HG02981 (cell line): ENCODE measurements at regions not wholly inside any gene's neighbourhood (a gene's known extent, or its start where the extent isn't known, plus 50 kb on each side); places are given as distances from the start of the nearest gene placed in this dataset.

Source experiments
- ATAC-seq: cut with Tn5 transposase; IDR thresholded peaks from one replicate; pipeline ENCODE4 v1.9.1; 2021; ENCODE audit warnings: mild to moderate bottlenecking, moderate library complexity; ENCODE audit not compliant: unreplicated experiment

DNA sequence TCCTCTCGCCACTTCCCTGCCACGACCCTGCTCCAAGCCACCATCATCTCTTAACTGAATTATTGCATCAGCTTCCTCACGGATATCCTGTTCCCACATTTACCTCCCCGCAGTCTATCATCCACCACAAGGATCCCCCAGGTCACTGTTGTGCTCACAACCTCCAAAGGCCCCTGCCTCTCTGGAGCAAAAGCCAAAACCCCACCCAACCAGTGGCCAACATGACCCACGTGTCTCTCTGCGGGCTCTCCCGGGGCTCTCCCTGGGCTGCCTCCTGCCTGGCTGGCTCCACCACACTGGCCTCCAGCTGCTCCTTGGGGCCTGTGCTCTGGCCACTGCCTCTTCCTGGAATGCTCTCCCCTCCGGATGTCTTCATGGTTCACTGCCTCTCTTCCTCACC, 809.3 kb downstream of the UQCRFS1 start:
- no peak for ATAC-seq

DNA sequence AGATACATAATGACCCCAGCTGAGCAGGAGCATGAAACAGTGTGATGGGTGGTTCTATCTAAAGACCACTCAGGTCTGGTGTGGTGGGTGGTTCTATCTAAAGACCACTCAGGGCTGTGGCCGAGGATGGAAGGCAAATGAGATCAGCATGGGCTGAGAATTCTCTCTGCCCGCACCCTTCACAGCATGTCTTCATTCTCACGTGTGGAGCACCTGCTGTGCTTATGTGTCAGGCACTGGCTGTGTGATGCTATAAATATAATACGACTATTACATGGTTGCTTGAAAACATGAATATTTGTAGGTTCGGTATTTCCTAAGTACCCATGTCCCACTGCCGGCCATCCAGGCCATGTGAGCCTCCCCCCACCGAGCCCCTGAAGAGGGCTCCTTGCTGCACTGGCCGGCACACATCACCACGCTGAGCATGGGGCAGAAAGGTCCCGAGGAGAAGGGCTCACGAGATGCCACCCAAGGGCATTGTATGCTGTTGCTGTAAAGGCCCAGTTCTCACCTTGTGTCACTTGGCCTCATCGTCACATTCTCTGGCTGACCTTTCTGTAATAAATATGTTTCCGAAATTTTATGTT, 810.2 kb downstream of the UQCRFS1 start:
- ATAC-seq, result no peak

DNA sequence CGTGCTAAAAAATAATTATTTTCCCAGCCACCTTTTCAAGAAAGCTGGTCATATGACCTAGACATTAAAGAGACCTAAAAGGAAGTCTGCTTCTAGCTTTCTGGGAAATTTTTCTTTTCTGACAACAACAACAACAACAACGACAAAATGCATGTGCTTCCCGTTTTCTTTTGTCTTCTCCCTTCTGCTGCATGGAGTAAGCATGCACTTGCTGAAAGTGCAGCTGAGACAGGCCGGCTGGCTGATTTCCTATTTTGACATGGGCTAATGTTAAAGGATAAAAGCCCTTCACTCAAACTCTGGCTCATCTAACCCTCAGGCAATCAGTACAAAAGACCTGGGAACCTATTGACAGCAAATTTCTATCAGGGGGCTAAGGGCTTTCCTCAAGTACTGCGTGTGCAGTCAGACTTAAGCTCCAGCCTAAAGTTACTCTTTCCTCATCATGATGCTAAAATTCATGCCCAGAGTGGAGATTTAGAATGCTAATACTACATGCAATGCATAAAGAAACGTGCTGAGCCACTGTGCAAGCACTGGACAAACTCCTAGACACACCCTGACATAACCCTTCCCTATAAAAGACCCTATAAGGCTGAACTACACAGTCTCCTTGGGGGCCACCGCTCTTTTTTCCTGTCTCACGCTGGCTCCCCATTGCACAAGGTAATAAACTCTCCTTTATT, 811.1 kb downstream of the UQCRFS1 start:
- ATAC-seq, result no peak

DNA sequence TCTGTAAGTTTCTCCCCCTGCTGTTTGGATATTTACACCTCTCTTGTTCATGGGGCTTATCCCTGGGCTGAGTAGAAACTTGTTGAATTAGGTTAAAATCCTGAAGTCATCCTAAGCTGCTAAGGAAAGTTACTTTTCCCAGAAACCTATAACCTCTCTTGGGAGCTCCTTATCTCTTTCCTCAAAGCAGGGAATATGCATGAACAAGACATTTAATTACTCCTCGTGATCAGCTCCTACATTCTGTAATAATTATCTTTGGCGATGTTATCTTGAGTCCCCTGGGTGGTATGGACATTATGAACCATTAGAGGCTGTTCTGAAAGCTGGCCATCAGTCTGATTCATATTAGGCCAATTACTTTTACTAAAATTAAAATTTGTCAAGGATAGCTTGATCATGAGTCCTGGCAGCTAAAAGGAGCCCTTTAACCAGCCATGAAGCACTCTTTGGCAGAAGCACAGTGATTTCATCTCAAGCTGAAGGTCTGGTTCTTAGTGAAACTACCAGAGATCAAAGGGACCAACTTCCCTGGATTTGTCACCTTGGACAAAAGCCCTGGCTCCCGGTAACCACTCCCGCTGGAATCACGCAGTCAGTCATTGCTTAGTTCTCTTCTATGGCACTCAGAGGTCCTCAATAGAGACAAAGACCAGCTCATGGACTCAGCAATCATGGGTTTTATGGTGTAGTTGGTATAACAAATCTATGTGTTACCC, 811.8 kb downstream of the UQCRFS1 start:
- no peak for ATAC-seq

DNA sequence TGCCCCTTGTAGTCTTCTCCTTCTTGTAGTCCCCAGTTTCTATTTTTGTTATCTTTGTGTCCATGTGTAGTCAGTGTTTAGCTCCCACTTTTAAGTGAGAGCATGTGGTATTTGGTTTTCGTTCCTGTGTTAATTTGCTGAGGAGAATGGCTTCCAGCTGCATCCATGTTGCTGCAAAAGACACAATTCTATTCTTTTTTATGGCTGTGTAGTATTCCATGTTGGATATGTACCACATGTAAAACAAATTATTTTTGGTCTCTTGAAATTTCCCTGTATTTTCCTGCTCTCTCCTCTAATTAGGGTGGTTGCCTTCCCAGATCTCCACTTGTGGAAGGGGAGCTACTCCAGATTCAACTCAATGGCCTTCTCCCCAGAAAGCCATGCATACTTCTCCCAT, 813.8 kb downstream of the UQCRFS1 start:
- no peak for ATAC-seq

DNA sequence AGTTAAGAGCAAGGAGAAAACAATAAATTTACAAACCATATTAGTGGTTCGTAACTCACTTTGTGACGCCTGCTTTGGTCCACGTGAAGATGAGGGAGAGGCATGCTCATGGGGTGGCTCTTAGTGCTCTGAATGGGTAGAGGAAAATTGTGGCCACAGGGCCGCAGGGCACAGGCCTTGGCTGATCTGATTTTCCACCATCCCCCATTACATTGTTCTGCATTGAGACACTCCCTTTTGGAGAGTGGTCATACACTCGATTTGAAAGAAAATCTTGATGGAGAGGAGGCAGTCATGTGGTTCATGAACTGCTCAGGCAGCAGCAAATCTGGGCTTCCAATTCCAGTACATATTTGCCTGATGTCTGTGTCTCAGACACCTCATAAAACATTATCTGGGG, 815.2 kb downstream of the UQCRFS1 start:
- no peak for ATAC-seq

DNA sequence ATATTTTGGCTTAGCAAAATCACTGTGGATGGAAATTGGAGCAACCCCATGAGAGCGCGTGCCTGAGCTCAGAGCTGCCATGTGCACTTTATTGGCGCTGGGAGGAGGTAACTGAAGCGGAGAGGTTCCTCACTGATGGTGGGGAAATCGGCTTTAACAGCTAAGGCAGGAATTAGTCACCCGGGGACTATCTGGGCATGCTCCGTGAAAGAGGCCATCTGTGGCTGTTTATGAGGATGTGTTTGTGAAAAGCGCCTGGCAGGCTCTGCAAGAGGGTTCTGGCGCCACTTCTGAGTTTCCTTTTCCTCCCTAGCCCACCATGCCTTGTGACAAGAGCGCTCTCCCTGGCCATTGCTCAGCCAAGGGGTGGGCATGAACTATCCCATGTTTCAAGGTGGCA, 815.6 kb downstream of the UQCRFS1 start:
- ATAC-seq, result no peak

DNA sequence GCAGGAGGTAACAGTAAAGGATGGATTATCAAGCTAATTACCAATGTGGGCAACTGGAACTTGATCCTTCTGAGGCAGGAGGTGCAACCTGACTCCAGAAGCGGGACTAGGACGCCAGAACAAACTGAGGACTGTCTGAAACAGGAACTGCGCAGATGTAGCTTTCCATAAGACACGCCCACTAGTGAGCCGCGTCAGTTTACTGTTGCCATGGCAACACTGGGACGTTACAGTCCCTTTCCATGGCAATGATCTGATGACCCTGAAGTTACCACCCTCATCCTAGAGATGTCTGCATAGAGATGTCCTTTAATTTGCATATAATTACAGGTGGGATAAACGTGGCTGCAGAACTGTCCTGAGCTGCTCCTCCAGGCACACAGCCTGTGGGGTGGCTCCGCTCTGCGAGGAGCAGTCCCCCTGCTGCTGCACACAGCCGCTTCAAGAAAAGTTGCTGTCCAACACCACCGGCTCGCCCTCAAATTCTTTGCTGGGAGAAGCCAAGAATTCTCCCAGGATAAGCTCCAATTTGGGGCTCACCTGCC, 816.6 kb downstream of the UQCRFS1 start:
- ATAC-seq, result no peak

DNA sequence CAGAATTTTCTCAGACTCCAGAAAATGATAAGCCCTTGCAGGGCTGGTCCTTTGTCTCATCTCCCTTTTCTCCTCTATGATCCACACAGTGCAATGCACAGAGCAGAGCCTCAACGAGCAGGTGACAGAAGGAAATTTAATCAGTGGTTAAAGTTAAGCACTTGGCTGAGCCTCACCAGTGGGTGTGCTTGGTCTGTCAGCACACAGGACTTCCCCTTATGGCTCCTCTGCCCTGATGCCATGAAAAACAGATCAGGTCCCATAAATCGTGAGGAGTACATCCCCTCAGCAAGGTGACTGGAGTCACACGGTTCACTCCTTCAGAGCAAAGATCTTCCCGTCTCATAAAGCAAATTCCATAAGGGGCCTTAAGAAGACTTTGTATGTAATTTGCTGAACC, 818.2 kb downstream of the UQCRFS1 start:
- ATAC-seq, result no peak

DNA sequence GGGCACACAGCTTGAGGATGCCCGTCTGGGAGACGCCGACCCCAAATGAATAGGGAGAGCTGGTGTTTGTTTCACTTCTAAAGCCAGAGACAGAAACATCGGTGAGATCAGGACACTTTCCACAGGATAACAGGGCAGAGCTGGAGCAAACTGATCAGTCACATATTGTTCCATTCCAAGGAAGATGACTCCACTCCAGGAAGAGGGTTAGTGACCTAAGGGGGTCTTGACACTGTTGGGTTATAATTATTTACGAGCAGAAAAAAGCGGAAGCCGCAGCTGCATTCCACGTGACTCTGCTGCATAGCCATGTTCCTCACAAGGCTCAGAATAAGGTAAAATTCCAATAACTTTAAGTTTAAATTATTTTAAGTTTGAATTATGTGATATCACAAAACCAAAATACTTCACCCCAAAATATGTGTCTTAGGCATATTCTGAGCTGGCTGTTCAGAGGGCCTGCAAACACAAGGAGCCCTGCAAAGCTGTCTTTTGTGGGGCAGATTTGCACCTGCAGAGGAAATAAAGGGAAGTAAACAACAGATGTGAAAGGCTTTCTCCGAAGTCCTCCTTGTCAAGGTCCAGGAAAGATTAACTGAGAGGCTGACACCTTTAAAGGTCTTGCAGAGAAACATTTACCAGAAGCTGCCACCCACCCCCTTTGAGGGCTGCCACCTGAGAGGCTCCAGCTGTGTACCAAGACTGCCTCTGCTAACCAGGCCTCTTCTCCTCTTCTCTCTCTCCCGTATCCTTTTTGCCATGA, 819.2 kb downstream of the UQCRFS1 start:
- no peak for ATAC-seq

DNA sequence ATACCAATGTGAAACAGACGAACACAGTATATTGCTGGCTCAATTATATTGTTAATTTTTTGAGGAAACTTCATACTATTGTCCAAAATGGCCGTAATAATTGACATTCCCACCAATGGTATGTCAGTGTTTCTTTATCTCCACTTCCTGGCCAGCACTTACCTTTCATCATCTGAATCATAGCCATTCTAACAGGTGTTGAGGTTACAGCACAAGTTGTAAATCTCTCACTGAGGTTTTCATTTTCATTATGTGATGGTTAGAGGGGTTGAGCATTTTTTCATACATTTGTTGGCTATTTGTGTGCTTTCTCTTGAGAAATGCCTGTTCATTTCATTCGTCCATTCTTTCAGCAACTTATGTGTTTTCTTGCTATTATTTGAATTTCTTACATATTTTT, 824.0 kb downstream of the UQCRFS1 start:
- ATAC-seq, result no peak

DNA sequence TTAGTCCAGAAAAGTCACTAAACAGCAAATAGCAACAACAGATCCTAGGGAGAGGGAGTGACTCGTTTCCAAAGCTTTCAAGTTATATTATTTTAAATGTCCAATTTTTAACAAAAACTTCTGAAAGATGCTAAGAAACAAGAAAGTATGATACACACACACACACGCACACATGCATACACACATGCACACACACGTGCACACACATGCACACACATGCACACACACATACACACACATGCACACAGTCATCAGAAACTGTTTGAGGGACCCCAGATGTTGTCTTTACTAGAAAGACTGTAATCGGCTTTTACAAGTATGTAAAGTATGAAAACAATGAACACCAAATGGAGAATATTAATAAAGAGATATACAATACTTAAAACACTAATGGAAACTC, 825.4 kb downstream of the UQCRFS1 start:
- no peak for ATAC-seq

DNA sequence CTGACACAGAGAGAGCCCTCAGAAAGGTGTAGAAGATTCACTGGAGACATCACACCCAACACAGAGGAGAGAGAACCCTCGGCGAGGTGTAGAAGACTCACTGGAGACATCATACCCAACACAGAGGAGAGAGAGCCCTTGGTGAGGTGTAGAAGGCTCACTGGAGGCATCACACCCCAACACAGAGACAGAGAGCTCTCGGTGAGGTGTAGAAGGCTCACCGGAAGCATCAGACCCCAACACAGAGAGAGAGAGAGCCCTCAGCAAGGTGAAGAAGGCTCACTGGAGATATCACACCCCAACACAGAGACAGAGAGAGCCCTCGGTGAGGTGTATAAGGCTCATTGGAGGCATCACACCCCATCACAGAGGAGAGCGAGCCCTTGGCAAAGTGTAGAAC, 826.5 kb downstream of the UQCRFS1 start:
- ATAC-seq, result no peak

DNA sequence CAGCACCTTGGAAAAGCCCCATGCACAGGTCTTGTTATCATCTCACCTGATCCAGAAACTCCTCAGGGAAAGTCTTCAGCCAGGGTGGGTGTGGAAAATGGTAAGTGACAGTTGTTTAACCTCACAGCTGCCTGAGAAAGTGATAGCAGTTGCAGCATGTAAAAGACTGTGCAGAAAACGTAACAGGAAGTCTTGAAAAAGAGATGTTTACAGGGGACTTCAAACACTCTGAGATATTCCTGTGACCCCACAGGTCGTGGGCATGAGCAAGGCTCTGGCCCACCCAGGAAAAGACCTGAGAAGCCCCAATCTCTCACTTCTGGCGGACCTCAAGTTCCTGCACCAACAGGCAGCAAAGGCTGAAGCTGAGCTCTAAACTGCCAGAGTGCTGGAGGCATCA, 826.9 kb downstream of the UQCRFS1 start:
- no peak for ATAC-seq

DNA sequence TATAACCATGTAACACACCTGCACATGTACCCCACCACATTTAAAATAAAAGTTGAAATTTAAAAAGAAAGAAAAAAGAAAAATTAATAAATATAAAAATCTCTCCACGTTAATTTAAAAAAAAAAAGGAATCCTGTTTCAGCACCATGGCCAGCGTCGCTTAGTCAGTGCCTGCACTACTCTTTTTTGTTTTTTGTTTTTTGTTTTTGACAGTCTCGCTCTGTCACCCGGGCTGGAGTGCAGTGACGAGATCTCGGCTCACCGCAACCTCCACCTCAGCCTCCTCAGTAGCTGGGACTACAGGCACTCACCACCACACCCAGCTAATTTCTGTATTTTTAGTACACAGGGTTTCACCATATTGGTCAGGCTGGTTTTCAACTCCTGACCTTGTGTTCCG, 835.9 kb downstream of the UQCRFS1 start:
- no peak for ATAC-seq

DNA sequence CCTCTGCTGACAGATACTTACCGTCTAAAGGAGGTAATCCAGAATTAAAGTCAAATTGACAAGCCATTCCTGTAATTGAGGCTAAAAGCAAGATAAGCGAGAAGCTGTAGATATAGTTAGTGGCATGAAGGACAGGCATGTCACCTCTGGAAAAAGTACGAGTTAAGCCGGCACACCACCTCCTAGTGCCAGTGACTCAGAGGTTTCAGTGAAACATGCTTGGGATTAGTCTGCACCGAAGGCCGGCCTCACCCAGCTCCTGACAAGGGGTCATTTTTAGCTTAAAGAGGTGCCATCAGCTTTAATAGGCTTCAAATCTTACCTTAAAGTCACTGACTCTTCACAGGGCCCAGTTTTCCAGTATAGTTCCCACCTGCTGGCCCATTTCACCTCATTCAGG, 838.0 kb downstream of the UQCRFS1 start:
- no peak for ATAC-seq

DNA sequence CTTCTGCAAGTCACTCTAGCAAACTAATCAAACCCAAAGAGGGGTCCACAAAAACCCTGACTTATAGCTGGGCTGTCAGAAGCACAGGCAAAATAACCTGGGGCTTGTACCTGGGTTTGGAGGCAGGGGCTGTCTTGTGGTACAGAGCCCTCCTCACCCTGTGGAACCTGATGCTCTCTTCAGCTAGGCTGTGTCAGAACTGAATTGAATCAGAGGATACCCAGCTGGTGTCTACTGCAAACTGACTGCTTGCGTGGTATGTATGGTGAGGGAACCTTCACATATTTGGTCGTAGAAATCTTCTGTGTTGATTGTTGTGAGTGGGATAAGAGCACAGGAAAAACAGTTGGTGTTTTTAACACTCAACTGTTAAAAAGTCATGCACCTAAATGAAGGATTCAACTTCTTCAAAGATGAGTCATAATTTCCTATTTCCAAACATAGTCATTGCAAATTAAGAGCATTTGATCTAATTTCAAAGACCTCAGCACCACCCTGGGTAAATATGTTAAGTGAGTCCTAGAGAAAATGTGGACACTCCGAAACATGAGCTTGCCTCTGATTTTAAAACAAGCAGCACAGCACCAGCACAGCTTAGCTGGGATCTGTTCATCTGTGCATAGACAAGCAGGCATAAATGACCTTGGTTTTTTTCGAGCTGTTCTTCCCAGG, 840.2 kb downstream of the UQCRFS1 start:
- ATAC-seq, result no peak

DNA sequence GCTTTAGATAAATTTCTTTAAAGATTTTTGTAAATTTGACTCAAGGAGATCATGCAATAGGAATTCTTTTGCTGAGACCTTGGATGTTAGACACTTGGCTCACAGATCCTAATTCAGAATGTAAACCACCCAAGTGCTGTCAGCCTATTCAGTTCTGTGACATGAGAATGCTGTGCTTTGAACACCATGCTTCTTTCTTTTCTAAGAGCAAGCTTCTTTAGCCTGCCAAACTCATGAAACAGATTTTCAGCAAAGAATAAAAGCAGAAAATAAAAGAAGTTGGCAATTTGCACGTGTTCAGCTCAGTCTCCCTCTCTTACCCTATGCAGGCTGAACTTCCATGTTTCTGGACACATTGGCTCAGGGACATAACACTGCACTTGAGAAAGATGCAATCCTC, 845.8 kb downstream of the UQCRFS1 start:
- ATAC-seq, result no peak

DNA sequence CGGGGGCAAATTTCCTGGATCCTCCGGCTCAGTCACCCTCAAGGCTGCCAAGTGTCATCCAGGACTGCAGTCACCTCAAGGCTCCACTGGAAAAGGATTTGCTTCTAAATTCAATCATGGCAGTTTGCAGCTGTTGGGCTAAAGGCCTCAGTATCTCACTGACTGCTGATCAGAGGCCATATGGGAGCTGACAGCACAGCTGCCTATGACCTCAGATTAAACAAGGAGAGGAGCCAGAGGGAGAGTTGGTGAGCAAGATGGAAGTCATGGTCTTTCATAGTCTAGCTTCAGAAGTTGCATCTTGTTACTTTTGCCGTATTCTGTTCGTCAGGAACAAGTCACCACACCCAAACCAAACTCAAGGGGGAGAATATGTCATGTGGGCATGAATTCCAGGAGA, 849.7 kb downstream of the UQCRFS1 start:
- no peak for ATAC-seq

DNA sequence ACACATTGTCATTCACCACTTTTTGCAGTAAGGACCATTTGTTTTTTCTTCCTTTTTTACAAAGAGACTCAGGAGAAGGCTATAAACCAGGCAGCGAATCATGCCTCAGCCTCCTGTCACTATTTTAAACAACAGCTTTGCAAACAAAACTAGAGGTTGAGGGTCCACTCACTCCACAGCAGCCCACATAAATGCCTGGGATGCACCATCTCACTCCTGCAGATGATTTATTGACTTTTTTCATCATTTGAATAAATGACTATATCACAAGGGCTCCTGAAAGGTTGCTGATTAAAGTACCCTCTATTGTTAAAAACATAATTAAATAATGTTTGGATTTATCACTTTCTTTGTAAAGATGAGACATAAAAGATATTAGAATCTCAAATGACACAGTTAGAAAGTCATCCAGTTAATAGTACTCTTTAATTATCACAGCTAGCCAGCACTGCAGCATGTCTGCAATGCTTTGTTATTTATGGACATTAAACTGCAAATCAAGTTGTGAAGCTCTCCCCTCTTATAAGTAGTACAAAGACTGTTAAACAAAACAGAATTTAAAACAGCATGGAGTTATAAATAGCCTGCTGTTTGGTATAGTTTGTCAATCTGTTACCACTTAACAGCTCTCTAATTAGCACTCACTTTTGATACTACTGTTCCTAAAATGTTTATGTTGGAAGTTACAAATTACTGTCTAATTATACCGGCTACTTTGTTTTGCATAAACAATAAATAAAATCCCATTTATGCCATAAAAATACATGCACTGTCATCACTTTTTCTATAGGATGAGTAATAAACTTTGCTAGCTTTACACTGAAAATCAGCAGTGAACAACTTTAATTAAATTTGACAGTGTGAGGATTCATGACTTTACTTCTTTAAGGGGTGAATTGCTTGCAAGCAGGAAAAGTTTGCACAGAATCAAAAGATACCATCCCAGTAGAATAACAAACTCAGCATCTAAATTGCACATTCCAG, 853.2 kb downstream of the UQCRFS1 start:
- no peak for ATAC-seq
